IPS DF 6.9 (cell line): ENCODE measurements at regions not wholly inside any gene's neighbourhood (a gene's known extent, or its start where the extent isn't known, plus 50 kb on each side); places are given as distances from the start of the nearest gene placed in this dataset.

Experiments
- DNase-seq: peaks from one replicate; pipeline ENCODE4 v3.0.0-alpha.2; 2013; ENCODE audit warnings: low read depth, low spot score
- H3K27ac ChIP-seq: one replicate; pipeline ENCODE4 v1.5.1; 2013; ENCODE audit warnings: low read length, control low read depth
- H3K27me3 ChIP-seq: 2 replicates; pipeline ENCODE4 v1.6.1; 2013; ENCODE audit warnings: mild to moderate bottlenecking, low read length; ENCODE audit not compliant: control insufficient read depth, insufficient read depth
- H3K36me3 ChIP-seq: 2 replicates; pipeline ENCODE4 v1.6.1; 2013; ENCODE audit warnings: low read length; ENCODE audit not compliant: control insufficient read depth, insufficient read depth
- H3K4me1 ChIP-seq: 2 replicates; pipeline ENCODE4 v1.6.1; 2013; ENCODE audit warnings: low read length; ENCODE audit not compliant: control insufficient read depth, insufficient read depth
- H3K4me3 ChIP-seq: 2 replicates; pipeline ENCODE4 v1.5.1; 2013; ENCODE audit warnings: mild to moderate bottlenecking, low read length
- H3K9me3 ChIP-seq: 2 replicates; pipeline ENCODE4 v1.6.1; 2013; ENCODE audit warnings: low read length, inconsistent platforms; ENCODE audit not compliant: control insufficient read depth, insufficient read depth
- WGBS: extraction: QIAGEN DNeasy Blood & Tissue Kit; methylation state at CpG from one replicate; pipeline ENCODE4 v1.1.7; 2013; ENCODE audit warnings: mixed read lengths, missing lambda C conversion rate; ENCODE audit not compliant: insufficient read length, insufficient coverage; 5-methylcytosine and 5-hydroxymethylcytosine counted together

- no peak for DNase-seq
- Histone ChIP-seq H3K36me3 (no peaks in the 10 kb centered on the region), H3K4me3 (no peak overlapping the region), H3K27me3 (no peaks in the 10 kb centered on the region), H3K27ac (no peak overlapping the region), H3K9me3 (no peaks in the 10 kb centered on the region), H3K4me1 (no peaks in the 10 kb centered on the region)
- 100% methylated on average over 1 of the region's 2 CpGs for WGBS
Measured at GRCh38 chr9:106405871-106406435, 457.0 kb upstream of the ZNF462 start.

DNA sequence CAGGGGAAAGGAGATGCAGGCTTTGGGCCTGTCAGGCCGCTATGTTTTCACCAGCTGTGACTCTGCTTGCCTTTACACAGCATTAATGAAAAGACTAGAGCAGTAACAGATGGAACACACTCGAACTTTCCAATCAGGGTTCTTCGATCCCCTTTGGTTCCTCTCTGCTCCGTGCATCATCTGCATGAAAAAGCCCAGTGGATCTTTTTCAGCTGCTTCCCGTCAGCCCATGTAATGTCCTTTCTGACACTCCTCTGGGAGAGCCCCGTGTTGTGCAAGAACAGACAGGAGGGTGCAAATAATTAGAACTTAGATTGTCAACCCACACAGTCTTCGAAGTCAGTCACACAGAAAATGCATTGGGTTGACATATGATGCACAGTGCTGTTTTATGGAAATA is 448.9 kb upstream of the ZNF462 start:
- no peak overlapping the region for H3K4me3 ChIP-seq
- H3K27ac ChIP-seq, result no peak overlapping the region
- H3K4me1 ChIP-seq, result no peaks in the 10 kb centered on the region
- no peak for DNase-seq
- no peaks in the 10 kb centered on the region for H3K27me3 ChIP-seq
- no peaks in the 10 kb centered on the region for H3K36me3 ChIP-seq
- WGBS, result no CpG with 5 or more reads among the region's 7 CpGs
- no peaks in the 10 kb centered on the region for H3K9me3 ChIP-seq

DNA sequence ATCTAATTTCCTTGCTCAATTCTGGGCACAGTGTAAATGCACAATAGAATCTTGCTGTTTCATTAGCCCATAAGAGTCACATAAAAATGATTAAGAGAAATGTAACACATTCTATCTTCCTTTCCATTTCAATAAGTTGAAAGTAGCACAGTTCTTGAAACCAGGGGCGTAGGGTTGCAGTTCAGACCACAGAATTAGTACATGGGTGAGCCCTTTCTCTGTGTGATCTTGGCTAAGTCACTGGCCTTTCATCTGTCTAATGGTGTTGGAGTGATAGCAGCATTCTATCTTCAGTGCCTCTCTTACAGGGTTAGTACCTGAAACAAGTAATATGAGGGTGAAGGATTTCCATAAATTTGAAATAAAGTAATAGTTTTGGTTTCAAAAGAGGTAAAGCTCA is 445.3 kb upstream of the ZNF462 start:
- no CpG with 5 or more reads among the region's 1 CpG for WGBS
- H3K4me1 ChIP-seq, result peaks cover 2% of the 10 kb centered on the region
- no peak overlapping the region for H3K27ac ChIP-seq
- H3K36me3 ChIP-seq, result no peaks in the 10 kb centered on the region
- H3K9me3 ChIP-seq, result no peaks in the 10 kb centered on the region
- H3K4me3 ChIP-seq, result no peak overlapping the region
- DNase-seq, result no peak
- H3K27me3 ChIP-seq, result no peaks in the 10 kb centered on the region

GRCh38 chr9:106419829-106420228 is 443.1 kb upstream of the ZNF462 start:
- no CpG with 5 or more reads among the region's 3 CpGs for WGBS
- H3K36me3 ChIP-seq, result no peaks in the 10 kb centered on the region
- H3K27ac ChIP-seq, result no peak overlapping the region
- no peak overlapping the region for H3K4me3 ChIP-seq
- DNase-seq, result no peak
- H3K27me3 ChIP-seq, result no peaks in the 10 kb centered on the region
- H3K4me1 ChIP-seq, result peaks cover 2% of the 10 kb centered on the region
- H3K9me3 ChIP-seq, result no peaks in the 10 kb centered on the region

- Histone ChIP-seq H3K4me1 (peaks cover 2% of the 10 kb centered on the region), H3K27ac (no peak overlapping the region), H3K36me3 (no peaks in the 10 kb centered on the region), H3K9me3 (no peaks in the 10 kb centered on the region), H3K4me3 (no peak overlapping the region), H3K27me3 (no peaks in the 10 kb centered on the region)
- DNase-seq, result no peak
- WGBS, result no CpG with 5 or more reads among the region's 4 CpGs
Measured at GRCh38 chr9:106420511-106420944, 442.4 kb upstream of the ZNF462 start.

GRCh38 chr9:106421772-106422171 is 441.2 kb upstream of the ZNF462 start:
- Histone ChIP-seq H3K27me3 (no peaks in the 10 kb centered on the region), H3K27ac (no peak overlapping the region), H3K4me1 (peaks cover 2% of the 10 kb centered on the region), H3K4me3 (no peak overlapping the region), H3K9me3 (no peaks in the 10 kb centered on the region), H3K36me3 (no peaks in the 10 kb centered on the region)
- no peak for DNase-seq
- WGBS, result no CpG with 5 or more reads among the region's 3 CpGs

DNA sequence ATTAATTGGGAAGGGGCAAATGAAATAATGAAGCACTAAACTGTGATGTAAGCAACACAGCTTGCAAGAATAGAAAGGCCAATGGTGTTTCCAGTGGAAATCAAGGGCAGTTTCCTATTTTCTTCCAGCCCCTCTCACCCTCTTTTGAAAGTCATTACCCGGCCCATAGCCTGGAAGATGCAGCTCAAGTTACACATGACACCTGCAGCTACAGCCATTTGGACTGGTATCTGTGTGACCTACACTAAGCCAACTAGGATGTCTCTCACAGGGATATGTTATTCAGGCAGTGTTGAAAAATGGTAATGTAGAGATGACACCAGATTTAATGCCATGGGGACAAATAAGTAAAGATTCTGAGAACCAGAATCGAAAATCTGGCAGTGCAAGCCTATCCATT is 439.4 kb upstream of the ZNF462 start:
- Histone ChIP-seq H3K9me3 (no peaks in the 10 kb centered on the region), H3K27ac (no peak overlapping the region), H3K4me3 (no peak overlapping the region), H3K4me1 (peaks cover 2% of the 10 kb centered on the region), H3K36me3 (no peaks in the 10 kb centered on the region), H3K27me3 (no peaks in the 10 kb centered on the region)
- DNase-seq, result no peak
- WGBS, result no CpG with 5 or more reads among the region's 2 CpGs

- Histone ChIP-seq H3K27me3 (no peaks in the 10 kb centered on the region), H3K9me3 (no peaks in the 10 kb centered on the region), H3K36me3 (no peaks in the 10 kb centered on the region), H3K4me1 (no peaks in the 10 kb centered on the region), H3K27ac (no peak overlapping the region), H3K4me3 (no peak overlapping the region)
- WGBS, result no CpG with 5 or more reads among the region's 1 CpG
- no peak for DNase-seq
Measured at GRCh38 chr9:106432631-106433030, 430.3 kb upstream of the ZNF462 start.

DNA sequence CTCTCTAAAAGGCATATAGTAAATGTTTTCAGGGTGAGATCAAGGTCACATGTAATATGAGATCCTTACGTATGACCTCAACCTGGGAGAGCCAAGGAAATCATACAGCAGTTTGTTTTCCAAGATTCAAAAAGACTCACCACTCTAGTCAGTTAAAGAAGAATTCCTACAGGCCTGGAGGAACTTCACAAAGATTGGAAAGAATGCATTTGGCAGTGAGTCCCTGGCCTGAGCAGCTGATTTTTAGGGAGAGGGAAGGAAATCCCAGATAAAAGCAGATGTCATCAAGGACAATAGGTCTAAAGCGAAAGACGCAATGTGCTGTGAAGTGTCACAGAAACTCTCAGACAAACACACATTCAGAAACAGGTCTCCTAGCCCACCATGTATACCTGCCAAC is 424.0 kb upstream of the ZNF462 start:
- no peak overlapping the region for H3K27ac ChIP-seq
- H3K36me3 ChIP-seq, result no peaks in the 10 kb centered on the region
- H3K9me3 ChIP-seq, result no peaks in the 10 kb centered on the region
- DNase-seq, result no peak
- no peak overlapping the region for H3K4me3 ChIP-seq
- no peaks in the 10 kb centered on the region for H3K27me3 ChIP-seq
- no CpG with 5 or more reads among the region's 3 CpGs for WGBS
- H3K4me1 ChIP-seq, result no peaks in the 10 kb centered on the region

- WGBS, result no CpG with 5 or more reads among the region's 3 CpGs
- Histone ChIP-seq H3K27me3 (no peaks in the 10 kb centered on the region), H3K4me3 (no peak overlapping the region), H3K27ac (no peak overlapping the region), H3K9me3 (no peaks in the 10 kb centered on the region), H3K4me1 (no peaks in the 10 kb centered on the region), H3K36me3 (no peaks in the 10 kb centered on the region)
- DNase-seq, result no peak
Measured at GRCh38 chr9:106441283-106441682, 421.7 kb upstream of the ZNF462 start.

DNA sequence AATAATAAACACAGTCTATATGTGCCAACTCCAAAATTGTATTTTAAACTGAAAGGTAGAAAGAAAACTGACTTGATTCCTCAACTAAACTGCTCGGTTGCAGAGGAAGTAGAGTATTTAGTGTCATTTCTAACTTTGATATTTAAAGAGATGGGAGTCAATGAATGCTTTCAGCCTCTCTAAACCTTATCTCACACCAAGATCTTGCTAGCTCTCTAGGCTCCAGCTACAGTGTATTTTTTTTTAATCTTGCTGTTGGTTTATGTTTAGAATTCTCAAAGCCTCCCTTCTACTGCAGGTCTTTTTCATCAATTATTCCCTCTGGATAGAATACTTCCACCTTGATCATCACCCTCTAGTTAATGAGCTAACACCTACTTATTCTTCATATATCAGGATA is 419.4 kb upstream of the ZNF462 start:
- no peak for DNase-seq
- Histone ChIP-seq H3K4me1 (no peaks in the 10 kb centered on the region), H3K36me3 (no peaks in the 10 kb centered on the region), H3K4me3 (no peak overlapping the region), H3K27me3 (no peaks in the 10 kb centered on the region), H3K27ac (no peak overlapping the region), H3K9me3 (no peaks in the 10 kb centered on the region)
- WGBS, result no CpG with 5 or more reads among the region's 1 CpG
